Activated T-helper 1 cell treated with anti-CD3 and anti-CD28 coated beads, Interleukin-12 subunit alpha, Interleukin-12 subunit beta, Interleukin-2, Interleukin-4 antibody, amounts not matched to agents 30 ng/mL and 10 ng/mL and 1 ng/mL, durations not matched to agents 14 hours and 24 hours and 36 hours (primary cell): ENCODE measurements at regions not wholly inside any gene's neighbourhood (a gene's known extent, or its start where the extent isn't known, plus 50 kb on each side); places are given as distances from the start of the nearest gene placed in this dataset.

Source experiments
- DNase-seq: peaks from one replicate; pipeline ENCODE4 v3.0.0; 2021; ENCODE audit warnings: low spot score
- H3K27ac Mint-ChIP-seq: one replicate; pipeline ENCODE4 v1.8.0; 2021; ENCODE audit warnings: mild to moderate bottlenecking, mixed read lengths
- H3K27me3 Mint-ChIP-seq: one replicate; pipeline ENCODE4 v1.8.0; 2022; ENCODE audit warnings: mild to moderate bottlenecking, moderate library complexity, mixed read lengths; ENCODE audit not compliant: insufficient read depth
- H3K36me3 Mint-ChIP-seq: one replicate; pipeline ENCODE4 v1.8.0; 2021; ENCODE audit warnings: low read depth, mixed read lengths
- H3K4me1 Mint-ChIP-seq: one replicate; pipeline ENCODE4 v1.8.0; 2021; ENCODE audit warnings: low read depth, mixed read lengths
- H3K4me3 Mint-ChIP-seq: one replicate; pipeline ENCODE4 v1.8.0; 2021; ENCODE audit warnings: mild to moderate bottlenecking, moderate library complexity, mixed read lengths
- H3K9me3 Mint-ChIP-seq: one replicate; pipeline ENCODE4 v1.8.0; 2021; ENCODE audit warnings: mixed read lengths
- intact Hi-C: fragments of 100-400 bp; cut with micrococcal nuclease; formaldehyde crosslinking; loops from one replicate; pipeline ENCODE4 v1.15.1; 2024

DNA sequence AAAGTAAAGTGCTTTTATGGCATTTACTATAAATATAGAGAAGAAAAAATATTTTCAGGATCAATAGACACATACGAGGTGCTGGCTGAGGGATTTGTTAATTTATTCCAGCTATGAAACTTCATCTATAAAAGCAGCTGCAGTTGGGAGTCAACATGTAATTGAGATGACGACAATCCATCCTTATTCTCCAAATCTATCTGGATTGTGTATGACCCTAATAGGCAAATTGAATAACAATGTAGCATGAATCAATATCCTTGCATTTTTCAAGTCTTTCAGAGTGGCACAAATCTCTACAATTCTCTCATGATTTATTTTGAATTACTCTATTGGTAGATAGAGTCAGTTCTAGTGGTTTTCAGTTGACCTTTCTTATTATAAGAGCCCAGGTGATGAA is 1296.5 kb upstream of the SPRY2 start:
- H3K9me3 Mint-ChIP-seq, result peaks cover 4% of the 10 kb centered on the region
- H3K27ac Mint-ChIP-seq, result no peak overlapping the region
- no peaks in the 10 kb centered on the region for H3K36me3 Mint-ChIP-seq
- no peaks in the 10 kb centered on the region for H3K27me3 Mint-ChIP-seq
- intact Hi-C loops, result no loop called here
- H3K4me1 Mint-ChIP-seq, result no peaks in the 10 kb centered on the region
- no peak overlapping the region for H3K4me3 Mint-ChIP-seq
- no peak for DNase-seq

DNA sequence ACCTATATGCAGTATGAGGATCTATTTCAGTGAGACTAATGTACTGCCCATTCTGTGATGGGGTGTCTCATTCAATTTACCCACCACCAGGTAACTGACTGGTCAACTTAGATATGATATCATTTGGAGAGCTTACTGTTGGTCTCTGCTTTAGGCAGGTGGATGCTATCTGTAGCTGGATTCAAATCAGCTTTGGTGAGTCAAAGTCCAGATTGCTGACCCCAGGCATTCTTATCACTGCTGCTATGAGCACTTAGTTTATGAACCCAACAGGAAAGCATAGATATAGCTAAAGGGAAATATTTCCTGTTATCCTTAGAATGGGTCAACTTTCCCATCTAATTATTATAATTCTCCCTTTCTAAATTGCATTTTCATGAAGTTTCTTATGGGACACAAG is 1295.2 kb upstream of the SPRY2 start:
- peaks cover 9% of the 10 kb centered on the region for H3K9me3 Mint-ChIP-seq
- no peak overlapping the region for H3K4me3 Mint-ChIP-seq
- H3K36me3 Mint-ChIP-seq, result no peaks in the 10 kb centered on the region
- no peak overlapping the region for H3K27ac Mint-ChIP-seq
- no peaks in the 10 kb centered on the region for H3K4me1 Mint-ChIP-seq
- DNase-seq, result no peak
- no peaks in the 10 kb centered on the region for H3K27me3 Mint-ChIP-seq
- intact Hi-C loops, result no loop called here

DNA sequence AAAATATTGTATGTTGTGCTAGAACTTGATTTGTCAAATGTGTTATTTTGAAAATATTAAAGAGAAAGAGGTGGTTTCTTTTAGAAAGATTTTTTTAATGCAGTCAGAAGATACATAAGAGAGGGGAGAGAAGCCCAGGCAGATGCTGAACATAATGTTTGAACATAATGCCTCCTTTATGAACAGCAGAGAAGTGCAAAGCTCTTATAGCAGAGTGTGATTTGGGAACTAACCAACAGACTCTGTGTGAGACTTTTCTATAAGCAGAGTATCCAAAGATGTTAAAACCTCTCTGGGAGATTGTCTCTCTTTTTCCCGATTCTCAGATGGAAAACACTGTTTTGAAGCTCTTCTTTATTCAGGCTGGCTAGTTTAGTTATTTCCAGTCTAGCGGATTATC is 1274.1 kb upstream of the SPRY2 start:
- intact Hi-C loops, result no loop called here
- H3K36me3 Mint-ChIP-seq, result no peaks in the 10 kb centered on the region
- H3K4me3 Mint-ChIP-seq, result no peak overlapping the region
- no peaks in the 10 kb centered on the region for H3K27me3 Mint-ChIP-seq
- peaks cover 7% of the 10 kb centered on the region for H3K9me3 Mint-ChIP-seq
- DNase-seq, result no peak
- no peak overlapping the region for H3K27ac Mint-ChIP-seq
- H3K4me1 Mint-ChIP-seq, result no peaks in the 10 kb centered on the region

DNA sequence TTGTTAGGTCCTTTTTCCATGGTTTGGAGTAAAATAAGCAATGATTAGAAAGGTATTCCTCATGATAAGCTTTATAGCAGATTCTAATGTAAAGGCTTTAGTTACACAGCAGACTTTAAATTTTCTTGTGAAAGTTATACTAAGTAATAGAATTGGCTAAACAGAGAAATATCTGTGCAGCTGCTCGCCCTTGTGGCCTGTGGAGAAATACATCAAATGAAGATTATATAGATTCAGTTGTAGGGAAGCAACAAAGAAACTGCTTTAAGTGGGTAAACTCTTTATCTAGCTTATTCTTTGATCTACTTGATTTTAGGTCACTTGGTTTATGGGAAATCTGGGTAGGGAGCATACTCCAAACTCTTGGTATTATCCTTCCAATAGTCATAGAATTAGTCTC is 1269.7 kb upstream of the SPRY2 start:
- Mint-ChIP-seq H3K27ac (no peak overlapping the region), H3K4me1 (no peaks in the 10 kb centered on the region), H3K9me3 (peaks cover 12% of the 10 kb centered on the region), H3K36me3 (no peaks in the 10 kb centered on the region), H3K4me3 (no peak overlapping the region), H3K27me3 (no peaks in the 10 kb centered on the region)
- intact Hi-C loops, result no loop called here
- no peak for DNase-seq

DNA sequence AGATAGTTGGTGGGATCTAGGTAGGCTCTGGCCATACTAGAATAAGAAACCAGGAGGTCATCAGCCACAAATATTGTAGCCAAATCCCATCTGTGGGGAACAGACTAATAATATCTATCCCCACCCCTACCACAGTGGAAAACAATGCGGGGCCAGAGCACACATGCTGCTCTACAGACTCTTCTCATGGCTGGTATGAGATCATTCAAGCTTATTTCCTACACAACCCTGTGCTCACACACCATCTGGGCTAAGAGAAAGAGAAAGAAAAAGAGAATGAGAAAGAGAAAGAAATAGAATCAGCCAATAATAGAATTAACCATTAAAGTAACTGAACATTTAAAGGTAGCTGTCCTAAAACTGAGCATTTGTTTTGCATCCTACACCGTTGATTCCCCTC is 1268.4 kb upstream of the SPRY2 start:
- H3K36me3 Mint-ChIP-seq, result no peaks in the 10 kb centered on the region

DNA sequence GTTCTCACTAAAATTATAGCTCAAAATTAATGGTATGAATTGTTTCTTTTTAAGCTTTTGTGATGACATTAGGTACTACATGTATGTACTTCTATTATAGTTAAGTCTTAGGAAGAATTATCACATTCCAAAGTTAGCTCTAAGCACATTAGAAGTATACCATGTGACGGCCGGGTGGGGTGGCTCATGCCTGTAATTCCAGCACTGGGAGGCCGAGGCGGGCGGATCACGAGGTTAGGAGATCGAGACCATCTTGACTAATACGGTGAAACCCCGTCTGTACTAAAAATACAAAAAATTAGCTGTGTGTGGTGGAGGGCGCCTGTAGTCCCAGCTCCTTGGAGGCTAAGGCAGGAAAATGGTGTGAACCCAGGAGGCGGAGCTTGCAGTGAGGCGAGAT is 1265.1 kb upstream of the SPRY2 start:
- Mint-ChIP-seq H3K4me1 (no peaks in the 10 kb centered on the region), H3K36me3 (no peaks in the 10 kb centered on the region), H3K4me3 (no peak overlapping the region)

More for the DNA sequence above, 1268.4 kb upstream of the SPRY2 start:
- Mint-ChIP-seq H3K9me3 (peaks cover 12% of the 10 kb centered on the region), H3K4me1 (no peaks in the 10 kb centered on the region), H3K27ac (no peak overlapping the region), H3K27me3 (no peaks in the 10 kb centered on the region), H3K4me3 (no peak overlapping the region)
- intact Hi-C loops, result no loop called here
- DNase-seq, result no peak

DNA sequence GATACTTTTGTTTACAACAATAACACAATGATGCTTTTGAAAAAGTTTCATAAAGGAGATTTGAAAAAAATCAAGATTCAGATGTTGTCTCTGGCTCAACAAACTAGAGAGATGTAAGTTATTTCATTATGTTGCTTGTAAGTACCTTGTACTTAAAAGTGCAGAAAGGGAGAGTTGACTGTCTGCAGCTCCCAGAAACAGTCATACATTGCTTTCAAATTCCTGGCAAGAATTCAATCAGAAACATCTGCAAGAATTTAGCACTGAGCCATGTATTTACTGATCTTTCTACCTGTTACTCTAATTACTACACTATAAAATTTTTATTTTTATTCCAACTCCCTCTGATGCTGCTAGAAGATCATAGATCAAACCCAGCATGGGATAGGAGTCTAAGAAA is 1261.3 kb upstream of the SPRY2 start:
- Mint-ChIP-seq H3K9me3 (no peaks in the 10 kb centered on the region), H3K27ac (no peak overlapping the region), H3K27me3 (no peaks in the 10 kb centered on the region), H3K4me1 (no peaks in the 10 kb centered on the region), H3K36me3 (no peaks in the 10 kb centered on the region), H3K4me3 (no peak overlapping the region)
- intact Hi-C loops, result no loop called here
- no peak for DNase-seq

More for the DNA sequence above, 1265.1 kb upstream of the SPRY2 start:
- no peak for DNase-seq
- intact Hi-C loops, result no loop called here
- H3K27ac Mint-ChIP-seq, result no peak overlapping the region
- H3K9me3 Mint-ChIP-seq, result peaks cover 5% of the 10 kb centered on the region
- no peaks in the 10 kb centered on the region for H3K27me3 Mint-ChIP-seq

DNA sequence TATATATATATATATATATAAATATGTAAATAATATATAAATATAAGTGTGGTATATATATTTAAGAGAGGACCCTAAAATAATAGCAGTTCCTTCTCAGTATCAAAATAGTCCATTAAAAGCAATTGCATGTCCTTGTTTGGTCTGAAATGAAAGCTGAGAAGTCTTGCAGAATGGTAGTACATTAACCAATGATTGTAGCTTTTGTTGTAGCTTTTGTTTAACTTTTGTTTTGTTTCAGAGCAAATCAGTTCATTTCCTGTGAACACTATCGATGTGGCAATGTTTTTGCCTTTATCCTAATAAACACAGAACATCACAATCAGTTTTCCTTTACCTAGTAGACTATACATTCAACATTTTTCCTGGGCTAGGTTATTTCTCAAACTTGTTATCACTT is 1256.2 kb upstream of the SPRY2 start:
- Mint-ChIP-seq H3K9me3 (no peaks in the 10 kb centered on the region), H3K4me1 (no peaks in the 10 kb centered on the region), H3K27me3 (no peaks in the 10 kb centered on the region), H3K36me3 (no peaks in the 10 kb centered on the region), H3K4me3 (no peak overlapping the region), H3K27ac (no peak overlapping the region)
- DNase-seq, result no peak
- intact Hi-C loops, result no loop called here

DNA sequence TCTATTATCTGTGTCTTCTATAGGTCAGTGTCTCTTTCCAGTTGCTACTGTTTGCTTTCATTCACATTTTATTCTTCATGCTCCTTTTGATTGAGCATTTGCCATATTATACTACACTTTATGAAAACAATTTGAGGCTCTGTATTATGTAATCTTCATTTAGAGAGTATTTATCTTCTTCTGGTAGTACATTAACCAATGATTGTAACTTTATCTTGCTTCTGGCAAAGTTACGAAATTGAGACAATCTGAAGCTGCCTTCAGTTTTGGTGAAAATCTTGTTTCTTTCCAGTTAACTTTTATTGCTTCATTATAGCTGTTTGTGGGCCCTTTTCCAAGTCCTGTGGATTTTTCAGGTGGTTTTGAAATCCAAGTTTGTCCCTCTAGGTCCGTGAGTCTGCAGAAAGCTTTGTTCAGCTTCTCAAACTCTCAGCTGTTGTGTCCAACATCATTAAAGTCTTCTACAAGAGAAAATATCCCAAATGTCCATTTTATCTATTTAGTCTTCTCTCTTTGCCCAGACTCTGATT is 1255.4 kb upstream of the SPRY2 start:
- H3K4me3 Mint-ChIP-seq, result no peak overlapping the region
- no peak for DNase-seq
- intact Hi-C loops, result no loop called here
- peaks cover 4% of the 10 kb centered on the region for H3K9me3 Mint-ChIP-seq
- H3K36me3 Mint-ChIP-seq, result no peaks in the 10 kb centered on the region
- no peak overlapping the region for H3K27ac Mint-ChIP-seq
- no peaks in the 10 kb centered on the region for H3K4me1 Mint-ChIP-seq
- H3K27me3 Mint-ChIP-seq, result no peaks in the 10 kb centered on the region

DNA sequence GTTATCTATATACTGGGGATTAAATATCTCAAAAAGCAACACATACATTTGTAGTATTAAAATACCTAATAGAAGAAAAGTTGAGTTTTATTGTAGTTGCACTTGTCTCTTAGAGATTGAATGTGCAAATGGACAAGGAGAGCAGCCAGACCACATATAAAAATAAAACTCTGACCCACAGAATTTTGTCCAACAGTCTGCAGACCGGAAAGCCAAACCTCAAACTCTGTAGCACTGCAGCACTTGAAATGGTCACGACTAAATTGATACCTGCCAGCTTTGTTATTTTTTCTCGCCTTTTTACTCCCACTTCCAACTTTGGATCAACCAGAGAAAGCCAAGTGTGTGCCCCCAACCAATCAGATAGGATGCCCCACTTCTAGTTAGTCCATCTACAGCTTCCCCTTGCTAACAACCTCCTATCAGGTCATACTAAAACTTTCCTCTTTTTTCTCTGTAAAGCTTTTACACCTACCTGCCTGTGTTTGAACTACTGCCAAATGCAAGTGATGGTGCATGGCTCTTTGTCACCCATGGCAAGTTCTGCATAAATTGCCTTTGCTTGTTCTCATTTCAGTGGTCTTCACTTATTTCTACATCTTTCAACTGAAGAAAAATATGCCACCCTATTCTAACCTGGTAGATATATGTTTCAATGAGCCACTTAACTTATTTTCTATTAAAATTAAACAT is 1250.7 kb upstream of the SPRY2 start:
- no peak for DNase-seq
- H3K4me1 Mint-ChIP-seq, result no peaks in the 10 kb centered on the region
- intact Hi-C loops, result no loop called here
- H3K27me3 Mint-ChIP-seq, result no peaks in the 10 kb centered on the region
- no peak overlapping the region for H3K4me3 Mint-ChIP-seq
- no peak overlapping the region for H3K27ac Mint-ChIP-seq
- peaks cover 4% of the 10 kb centered on the region for H3K9me3 Mint-ChIP-seq
- no peaks in the 10 kb centered on the region for H3K36me3 Mint-ChIP-seq

DNA sequence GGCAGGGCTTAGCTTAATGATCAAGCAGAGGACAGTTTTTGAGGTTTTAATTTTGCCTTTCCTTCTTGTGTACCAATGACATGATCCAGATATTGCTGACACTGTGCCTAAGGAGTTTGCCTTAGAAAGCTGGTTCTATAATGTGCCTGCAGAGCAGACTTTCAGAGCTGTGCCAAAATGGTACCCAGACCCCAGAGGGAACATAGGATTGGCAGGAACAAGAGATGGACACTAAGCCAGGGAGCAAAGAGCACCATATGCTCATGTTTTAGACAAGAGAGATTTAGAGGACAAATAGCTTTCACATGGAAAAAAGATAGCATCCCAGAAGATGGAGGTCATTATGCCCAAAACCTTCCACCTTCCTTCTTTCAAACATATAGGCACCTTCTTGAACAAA is 1241.5 kb upstream of the SPRY2 start:
- intact Hi-C loops, result no loop called here
- H3K4me3 Mint-ChIP-seq, result no peak overlapping the region

DNA sequence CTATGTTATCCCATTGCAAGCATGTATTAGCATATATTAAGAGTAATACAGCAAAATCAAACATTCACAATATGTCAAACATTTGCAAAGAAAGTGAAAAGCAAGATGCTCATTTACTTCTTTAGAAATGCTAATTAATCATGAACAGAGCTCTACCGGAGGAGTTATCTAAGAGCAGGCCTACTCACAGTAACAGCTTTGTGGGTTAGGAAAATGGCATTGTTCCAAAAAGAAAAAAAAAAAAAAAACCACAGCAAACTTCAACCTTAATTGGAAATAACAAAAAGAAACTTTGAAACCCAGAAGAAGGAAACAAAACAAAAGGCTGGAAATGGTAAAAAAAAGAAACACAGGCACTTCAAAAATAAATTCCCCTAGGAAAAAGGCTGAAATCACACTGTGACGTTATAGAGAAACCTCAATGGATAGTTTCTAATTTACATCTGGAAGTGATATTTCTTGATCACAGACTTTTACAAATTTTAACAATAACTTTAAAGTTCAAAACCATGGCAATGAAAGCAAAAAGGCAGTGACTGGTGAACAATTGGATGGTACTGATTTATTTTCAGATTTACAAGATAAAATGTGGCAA is 1236.8 kb upstream of the SPRY2 start:
- Mint-ChIP-seq H3K36me3 (no peaks in the 10 kb centered on the region), H3K27me3 (no peaks in the 10 kb centered on the region), H3K4me1 (no peaks in the 10 kb centered on the region), H3K27ac (no peak overlapping the region), H3K9me3 (peaks cover 15% of the 10 kb centered on the region), H3K4me3 (no peak overlapping the region)
- intact Hi-C loops, result no loop called here
- DNase-seq, result no peak

More for the DNA sequence above, 1241.5 kb upstream of the SPRY2 start:
- no peaks in the 10 kb centered on the region for H3K36me3 Mint-ChIP-seq
- H3K27me3 Mint-ChIP-seq, result no peaks in the 10 kb centered on the region
- peaks cover 15% of the 10 kb centered on the region for H3K9me3 Mint-ChIP-seq
- H3K4me1 Mint-ChIP-seq, result no peaks in the 10 kb centered on the region
- no peak for DNase-seq
- H3K27ac Mint-ChIP-seq, result no peak overlapping the region

DNA sequence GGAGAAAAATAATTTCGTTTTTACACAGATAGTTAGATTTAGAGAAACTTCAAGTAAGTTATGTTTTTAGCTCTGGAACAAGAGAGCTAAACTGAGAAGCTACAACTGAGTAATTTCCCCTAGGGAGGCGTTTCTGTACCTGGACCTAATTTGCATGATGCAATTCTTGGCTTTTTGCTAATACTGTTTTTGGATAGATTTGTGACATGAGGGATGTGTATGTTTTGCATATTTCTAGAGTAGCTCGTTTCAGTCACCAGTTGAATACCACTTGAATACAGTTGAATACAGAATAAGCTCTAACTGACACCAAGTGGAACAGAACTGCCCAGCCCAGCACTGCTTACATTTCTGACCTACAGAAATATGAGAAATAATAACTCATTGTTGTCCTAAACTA is 1227.9 kb upstream of the SPRY2 start:
- H3K27ac Mint-ChIP-seq, result no peak overlapping the region
- intact Hi-C loops, result no loop called here

More for the DNA sequence above, 1227.9 kb upstream of the SPRY2 start:
- H3K9me3 Mint-ChIP-seq, result peaks cover 3% of the 10 kb centered on the region
- H3K36me3 Mint-ChIP-seq, result no peaks in the 10 kb centered on the region
- no peaks in the 10 kb centered on the region for H3K27me3 Mint-ChIP-seq
- H3K4me1 Mint-ChIP-seq, result no peaks in the 10 kb centered on the region
- DNase-seq, result no peak
- no peak overlapping the region for H3K4me3 Mint-ChIP-seq
